Chondrocyte (in vitro differentiated cells): ENCODE measurements at regions not wholly inside any gene's neighbourhood (a gene's known extent, or its start where the extent isn't known, plus 50 kb on each side); places are given as distances from the start of the nearest gene placed in this dataset.

Source experiments
- DNase-seq: peaks from one replicate; pipeline ENCODE4 v3.0.0; 2021; ENCODE audit warnings: mixed read lengths, low spot score
- H3K27ac Mint-ChIP-seq: one replicate; pipeline ENCODE4 v1.8.0; 2021; ENCODE audit warnings: mild to moderate bottlenecking, moderate library complexity, mixed read lengths; ENCODE audit not compliant: unreplicated experiment
- H3K27me3 Mint-ChIP-seq: 2 replicates; pipeline ENCODE4 v1.8.0; 2021; ENCODE audit warnings: low read depth, mixed read lengths
- H3K36me3 Mint-ChIP-seq: 2 replicates; pipeline ENCODE4 v1.8.0; 2021; ENCODE audit warnings: low read depth, mixed read lengths
- H3K4me1 Mint-ChIP-seq: 2 replicates; pipeline ENCODE4 v1.8.0; 2021; ENCODE audit warnings: low read depth, mild to moderate bottlenecking, mixed read lengths
- H3K4me3 Mint-ChIP-seq: one replicate; pipeline ENCODE4 v1.8.0; 2021; ENCODE audit warnings: mild to moderate bottlenecking, moderate library complexity, mixed read lengths; ENCODE audit not compliant: unreplicated experiment
- H3K9me3 Mint-ChIP-seq: 2 replicates; pipeline ENCODE4 v1.8.0; 2021; ENCODE audit warnings: low read depth, mixed read lengths
- TF ChIP-seq, protein P1 (sequence below): fragments of 200-600 bp; sonication (generic); IDR thresholded peaks from 2 replicates; pipeline ENCODE4 v1.5.0; 2021; ENCODE audit warnings: antibody characterized with exemption, mild to moderate bottlenecking, moderate library complexity

DNA sequence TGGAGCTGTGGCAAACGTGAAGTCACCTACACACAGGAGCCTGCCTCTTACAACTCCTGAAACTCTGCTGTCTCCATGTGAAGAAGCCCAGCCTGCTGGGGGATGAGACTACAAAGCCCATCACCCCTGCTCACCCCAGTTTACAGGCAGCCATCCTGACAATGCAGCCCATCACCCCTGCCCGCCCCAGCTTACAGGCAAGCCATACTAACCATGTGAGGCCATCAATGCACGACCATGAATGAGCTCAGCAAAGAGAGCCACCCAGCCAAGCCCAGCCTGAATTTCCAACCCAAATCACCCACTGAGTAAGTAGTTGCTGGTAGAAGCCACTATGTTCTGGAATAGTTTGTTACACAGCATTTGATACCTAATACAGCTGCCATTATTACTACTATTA lies 185.4 kb upstream of the NSMCE3 start:
- Mint-ChIP-seq H3K27ac (no peak overlapping the region), H3K9me3 (peaks cover 1% of the 10 kb centered on the region), H3K27me3 (no peaks in the 10 kb centered on the region), H3K4me1 (peaks cover 10% of the 10 kb centered on the region), H3K36me3 (no peaks in the 10 kb centered on the region), H3K4me3 (no peak overlapping the region)
- TF ChIP-seq, protein P1, sequence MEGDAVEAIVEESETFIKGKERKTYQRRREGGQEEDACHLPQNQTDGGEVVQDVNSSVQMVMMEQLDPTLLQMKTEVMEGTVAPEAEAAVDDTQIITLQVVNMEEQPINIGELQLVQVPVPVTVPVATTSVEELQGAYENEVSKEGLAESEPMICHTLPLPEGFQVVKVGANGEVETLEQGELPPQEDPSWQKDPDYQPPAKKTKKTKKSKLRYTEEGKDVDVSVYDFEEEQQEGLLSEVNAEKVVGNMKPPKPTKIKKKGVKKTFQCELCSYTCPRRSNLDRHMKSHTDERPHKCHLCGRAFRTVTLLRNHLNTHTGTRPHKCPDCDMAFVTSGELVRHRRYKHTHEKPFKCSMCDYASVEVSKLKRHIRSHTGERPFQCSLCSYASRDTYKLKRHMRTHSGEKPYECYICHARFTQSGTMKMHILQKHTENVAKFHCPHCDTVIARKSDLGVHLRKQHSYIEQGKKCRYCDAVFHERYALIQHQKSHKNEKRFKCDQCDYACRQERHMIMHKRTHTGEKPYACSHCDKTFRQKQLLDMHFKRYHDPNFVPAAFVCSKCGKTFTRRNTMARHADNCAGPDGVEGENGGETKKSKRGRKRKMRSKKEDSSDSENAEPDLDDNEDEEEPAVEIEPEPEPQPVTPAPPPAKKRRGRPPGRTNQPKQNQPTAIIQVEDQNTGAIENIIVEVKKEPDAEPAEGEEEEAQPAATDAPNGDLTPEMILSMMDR = no peak
- DNase-seq = no peak

DNA sequence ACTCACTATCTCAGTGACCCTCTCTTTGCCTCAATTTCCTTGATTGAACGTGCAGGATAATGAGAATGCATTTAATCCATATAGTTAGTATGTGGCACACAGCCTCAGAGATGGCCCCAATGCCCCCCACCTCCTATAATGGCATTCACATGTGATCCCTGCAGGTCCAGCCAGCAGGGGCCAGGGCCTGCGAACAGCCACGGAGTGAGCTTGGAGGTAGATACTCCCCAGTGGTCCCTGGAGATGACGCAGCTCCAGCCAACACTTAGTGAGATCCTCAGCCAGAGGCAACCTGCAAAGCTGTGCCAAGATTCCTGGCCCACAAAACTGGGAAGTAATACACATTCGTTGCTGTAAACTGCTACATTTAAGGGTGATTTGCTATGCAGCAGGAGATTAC lies 184.9 kb upstream of the NSMCE3 start:
- TF ChIP-seq, protein P1 = no peak
- Mint-ChIP-seq H3K4me1 (peaks cover 10% of the 10 kb centered on the region), H3K27me3 (no peaks in the 10 kb centered on the region), H3K9me3 (peaks cover 5% of the 10 kb centered on the region), H3K4me3 (no peak overlapping the region), H3K36me3 (no peaks in the 10 kb centered on the region), H3K27ac (no peak overlapping the region)
- DNase-seq = no peak

DNA sequence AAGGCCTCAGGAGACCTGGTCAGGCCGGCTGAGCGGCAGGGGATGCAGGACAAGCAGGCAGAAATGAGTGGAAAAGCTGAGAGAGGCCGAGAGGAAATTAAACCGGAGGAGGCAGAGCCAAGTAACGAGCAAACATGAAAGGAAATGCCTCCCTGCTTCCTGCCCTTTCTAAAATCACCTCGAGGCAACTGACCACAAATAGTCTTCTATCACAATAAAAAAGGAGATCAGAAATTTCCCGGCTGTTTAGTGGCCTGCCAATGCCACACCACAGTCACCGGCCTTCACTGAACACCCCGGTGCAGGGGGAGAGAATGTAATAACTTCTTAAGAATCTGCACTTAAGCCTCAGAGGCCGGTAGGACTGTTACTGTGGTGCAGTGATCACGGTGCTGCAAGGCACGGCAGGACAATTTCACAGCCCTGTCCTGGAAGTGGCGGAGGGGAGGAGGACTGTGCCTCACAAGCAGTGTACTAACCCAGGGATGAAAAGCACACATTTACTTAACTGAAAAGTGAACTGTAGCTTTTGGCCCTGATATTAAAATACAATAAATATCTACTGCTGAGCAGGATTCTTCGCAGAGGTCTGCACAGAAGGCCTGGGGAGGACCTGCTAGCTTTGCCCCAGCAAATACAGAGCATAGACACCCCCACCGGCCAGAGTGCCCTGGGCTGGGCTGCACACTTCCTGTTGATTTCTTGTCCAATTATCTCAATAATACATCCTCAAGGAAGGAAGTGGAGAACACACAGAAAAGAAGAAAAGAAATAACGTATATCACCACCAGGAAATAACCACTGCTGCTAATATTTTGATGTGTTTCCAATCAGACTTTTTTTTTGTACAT lies 183.5 kb upstream of the NSMCE3 start:
- Mint-ChIP-seq H3K27ac (no peak overlapping the region), H3K4me1 (peaks cover 10% of the 10 kb centered on the region), H3K9me3 (peaks cover 5% of the 10 kb centered on the region), H3K36me3 (no peaks in the 10 kb centered on the region), H3K27me3 (peaks cover 4% of the 10 kb centered on the region), H3K4me3 (no peak overlapping the region)
- TF ChIP-seq, protein P1 = no peak
- no peak for DNase-seq

DNA sequence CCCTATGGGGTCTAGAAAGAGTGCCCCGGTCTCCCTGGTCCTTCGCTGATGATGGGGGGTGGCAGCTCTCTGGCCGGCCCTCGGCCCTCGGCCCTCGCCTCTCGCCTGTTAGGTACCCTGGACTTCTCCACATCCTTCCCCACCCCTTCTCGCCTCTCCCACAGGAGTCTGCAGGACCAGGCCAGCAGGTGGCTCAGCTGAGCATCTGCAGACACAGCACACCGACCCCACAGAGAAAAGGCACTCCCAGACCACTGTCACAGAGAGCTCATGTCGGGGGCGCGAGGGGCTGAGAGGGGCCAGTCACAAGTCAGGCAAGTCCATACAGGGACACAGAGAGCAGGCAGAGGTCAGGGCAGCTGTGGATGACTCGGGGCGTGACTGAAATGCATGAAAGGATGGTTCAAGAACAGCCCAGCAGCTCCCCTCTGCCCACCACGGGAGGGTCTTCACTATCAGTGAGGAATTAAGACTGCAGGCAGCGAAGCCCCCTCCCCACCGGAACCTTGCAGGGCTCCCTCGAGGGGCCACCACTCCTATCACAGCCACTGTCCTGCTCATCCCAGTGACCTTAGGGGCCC lies 181.7 kb upstream of the NSMCE3 start:
- Mint-ChIP-seq H3K27ac (no peak overlapping the region), H3K4me1 (peaks cover 10% of the 10 kb centered on the region), H3K36me3 (no peaks in the 10 kb centered on the region), H3K4me3 (no peak overlapping the region), H3K9me3 (peaks cover 5% of the 10 kb centered on the region), H3K27me3 (peaks cover 4% of the 10 kb centered on the region)
- DNase-seq = no peak
- TF ChIP-seq, protein P1 = peak; percentile 26

DNA sequence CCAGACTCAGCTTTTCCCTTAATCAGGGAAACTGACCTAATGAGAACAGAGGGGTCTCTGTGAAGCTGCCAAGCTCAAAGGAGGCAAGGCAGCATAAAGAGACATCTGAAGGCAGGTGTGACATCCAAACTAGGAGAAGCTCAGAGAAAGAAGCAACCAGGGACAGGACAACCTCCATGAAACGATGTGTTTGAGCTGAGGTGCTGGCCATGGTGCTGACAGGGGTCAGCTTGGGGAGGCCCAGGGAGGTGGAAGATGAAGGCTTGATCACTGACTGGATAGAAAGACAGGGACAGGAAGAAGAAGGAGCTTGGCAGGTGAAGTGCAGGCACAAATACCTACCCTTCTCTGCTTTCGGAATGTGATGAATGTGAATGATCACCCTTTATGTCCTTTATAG lies 179.5 kb upstream of the NSMCE3 start:
- peaks cover 10% of the 10 kb centered on the region for H3K4me1 Mint-ChIP-seq
- no peak for DNase-seq
- TF ChIP-seq, protein P1 = no peak
- no peak overlapping the region for H3K27ac Mint-ChIP-seq
- peaks cover 6% of the 10 kb centered on the region for H3K27me3 Mint-ChIP-seq
- H3K36me3 Mint-ChIP-seq = no peaks in the 10 kb centered on the region
- H3K9me3 Mint-ChIP-seq = peaks cover 5% of the 10 kb centered on the region
- no peak overlapping the region for H3K4me3 Mint-ChIP-seq
